ENCODE measurements at regions not wholly inside any gene's neighbourhood (a gene's known extent, or its start where the extent isn't known, plus 50 kb on each side); places are given as distances from the start of the nearest gene placed in this dataset.

GRCh38 chr2:126775300-126775985, 119.5 kb downstream of the GYPC start:
- DNase-seq, result no peak

- DNase-seq, result no peak
Measured at GRCh38 chr2:126776255-126776654, 120.3 kb downstream of the GYPC start.

- peak in 1 of 2 experiments; percentile 19 for DNase-seq
Measured at GRCh38 chr2:126776692-126777619, 121.0 kb downstream of the GYPC start.

- no peak for DNase-seq
Measured at GRCh38 chr2:126777620-126777978, 121.1 kb upstream of the TEX51 start.

DNA sequence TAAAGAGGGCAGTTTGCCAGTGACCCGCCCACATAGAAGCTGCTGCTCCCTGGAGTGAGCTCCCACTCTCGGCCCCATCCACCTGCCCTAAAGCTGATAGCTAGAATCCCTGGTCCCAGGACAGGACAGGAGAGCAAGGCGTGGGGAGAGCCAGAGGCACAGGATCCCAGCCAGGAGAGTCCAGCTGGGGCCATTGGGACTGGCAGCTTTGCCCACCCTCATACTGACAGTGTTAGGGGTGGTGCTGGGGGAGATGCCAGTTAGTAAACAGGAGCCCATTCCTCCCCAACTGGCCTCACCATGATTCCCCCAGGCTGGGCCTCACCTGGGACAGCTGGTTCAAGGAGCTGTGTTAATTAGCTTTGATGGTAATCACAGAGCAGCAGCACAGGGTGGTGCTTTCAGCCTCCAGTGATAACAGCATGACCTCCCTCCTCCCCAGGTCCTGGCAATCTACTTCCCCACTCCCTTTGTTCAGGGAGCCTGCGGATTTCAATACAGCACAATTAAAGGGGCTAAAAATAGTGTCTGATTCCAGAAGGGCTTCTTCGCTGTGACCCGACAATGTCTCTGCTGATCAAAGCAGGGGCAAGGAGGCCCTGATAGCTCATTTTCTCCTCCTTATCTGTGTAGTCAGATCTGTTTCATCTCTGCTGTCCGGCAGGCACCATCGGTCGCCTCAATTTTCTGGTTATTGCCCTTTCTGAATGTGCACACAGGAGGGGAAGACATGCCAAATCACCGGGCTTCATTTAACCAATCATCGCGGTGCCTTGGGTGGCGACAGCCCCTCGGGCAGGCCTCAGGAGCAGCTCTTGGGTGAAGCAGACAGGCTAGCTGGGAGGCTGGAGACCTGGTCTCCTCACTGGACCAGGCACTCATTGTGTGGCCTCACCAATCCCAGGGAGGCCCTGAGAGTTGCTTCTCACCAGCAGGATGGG, 119.9 kb upstream of the TEX51 start:
- no peak for DNase-seq

- DNase-seq, result no peak
Measured at GRCh38 chr2:126781206-126781605, 117.5 kb upstream of the TEX51 start.

- no peak for DNase-seq
Measured at GRCh38 chr2:126781806-126782205, 116.9 kb upstream of the TEX51 start.

DNA sequence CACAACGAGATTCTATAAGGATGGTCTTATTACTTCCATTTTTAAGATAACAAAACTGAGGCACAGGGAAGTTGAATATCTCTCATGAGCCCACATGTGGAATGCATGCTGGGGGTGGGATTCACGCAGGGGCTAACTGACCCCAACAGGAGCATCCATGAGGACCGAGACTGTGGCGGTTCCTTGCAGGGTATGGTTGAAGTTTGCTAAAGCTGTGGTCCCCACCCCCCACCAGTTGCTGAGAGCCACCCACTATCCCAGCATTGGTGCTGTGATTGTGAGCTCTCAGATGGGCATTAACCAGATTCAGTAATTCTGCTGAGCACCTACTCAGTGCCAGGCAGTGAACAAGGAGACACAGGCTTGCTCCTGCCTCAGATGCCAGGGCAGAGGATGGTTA, 116.0 kb upstream of the TEX51 start:
- no peak for DNase-seq

DNA sequence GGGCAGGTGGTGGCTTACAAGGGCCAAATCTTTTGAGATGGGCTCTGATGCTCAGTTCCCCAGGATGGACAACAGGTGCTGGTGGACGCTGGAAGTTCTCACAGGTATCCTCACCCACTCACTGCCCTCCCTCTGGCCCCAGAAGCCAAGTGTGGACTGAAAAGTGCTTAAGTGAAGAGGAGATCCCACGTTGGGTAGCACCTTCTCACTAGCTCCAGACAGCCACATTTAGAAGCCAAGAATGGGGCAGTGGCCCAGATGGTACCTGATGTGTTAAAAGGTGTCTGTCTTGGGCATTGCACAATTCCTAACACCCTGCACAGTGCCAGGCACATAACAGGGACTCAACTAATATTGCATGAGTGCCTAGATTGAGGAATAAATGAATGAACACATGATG, 115.3 kb upstream of the TEX51 start:
- no peak for DNase-seq

DNA sequence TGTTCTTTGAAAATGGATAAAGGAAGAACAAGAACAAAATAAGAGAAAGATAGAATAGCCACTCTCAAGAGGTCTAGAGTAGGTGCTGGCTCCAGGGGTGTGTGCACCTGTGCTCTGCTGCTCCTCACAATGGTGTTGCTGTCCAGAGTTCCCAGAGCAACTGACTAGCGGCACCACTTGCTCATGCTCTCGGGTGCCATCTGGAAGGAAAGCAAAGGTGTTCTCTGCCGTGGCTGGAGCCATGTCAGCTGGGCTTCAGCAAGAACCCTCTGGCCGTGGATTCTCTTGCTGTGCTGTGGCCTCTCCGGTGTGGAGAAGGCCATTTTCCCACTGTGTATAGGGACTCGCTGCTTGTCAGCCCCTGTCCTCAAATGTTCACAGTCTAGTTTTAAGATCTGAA, 114.6 kb upstream of the TEX51 start:
- DNase-seq, result no peak

GRCh38 chr2:126784621-126785020, 114.1 kb upstream of the TEX51 start:
- no peak for DNase-seq

GRCh38 chr2:126785236-126785635, 113.5 kb upstream of the TEX51 start:
- DNase-seq, result no peak

- no peak for DNase-seq
Measured at GRCh38 chr2:126785862-126786261, 112.8 kb upstream of the TEX51 start.

DNA sequence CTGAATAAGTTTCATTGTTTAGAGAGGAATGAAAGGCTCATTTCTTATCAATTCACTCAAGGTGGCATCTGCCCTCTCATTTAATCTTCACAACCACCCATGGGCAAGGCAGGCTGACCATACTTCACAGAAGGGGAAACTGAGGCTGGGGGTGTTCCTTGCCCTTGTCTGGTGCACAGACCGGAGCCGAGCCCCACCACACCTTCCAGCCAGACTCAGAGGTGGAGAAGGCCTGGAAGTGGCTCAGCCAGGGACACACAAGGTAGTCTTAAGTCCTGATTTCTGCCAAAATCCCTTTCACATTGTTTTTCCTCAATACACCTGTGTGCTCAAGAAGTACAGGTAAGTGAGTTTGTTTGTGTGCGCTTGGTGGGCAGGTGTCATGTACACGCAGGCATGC, 111.9 kb upstream of the TEX51 start:
- DNase-seq, result no peak

GRCh38 chr2:126787289-126787688, 111.4 kb upstream of the TEX51 start:
- DNase-seq, result no peak

DNA sequence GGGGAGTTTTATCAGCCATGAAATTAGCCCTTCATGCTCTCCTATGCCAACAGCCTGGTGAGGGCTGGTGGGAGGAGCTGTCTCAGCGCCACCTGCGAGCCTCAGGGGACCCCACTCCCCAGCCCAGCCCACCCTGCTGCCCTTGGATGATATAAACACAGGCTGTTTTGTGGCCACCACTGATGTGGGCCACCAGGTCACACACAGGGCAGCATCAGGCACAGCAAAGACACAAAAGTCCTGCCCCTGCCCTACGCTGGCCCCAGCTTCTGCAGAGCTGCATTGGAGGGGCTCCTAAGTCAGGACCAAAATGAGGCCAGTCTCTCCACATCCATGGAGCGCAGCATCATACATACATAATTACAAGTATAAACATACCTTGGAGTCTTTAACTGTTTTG, 110.6 kb upstream of the TEX51 start:
- no peak for DNase-seq

DNA sequence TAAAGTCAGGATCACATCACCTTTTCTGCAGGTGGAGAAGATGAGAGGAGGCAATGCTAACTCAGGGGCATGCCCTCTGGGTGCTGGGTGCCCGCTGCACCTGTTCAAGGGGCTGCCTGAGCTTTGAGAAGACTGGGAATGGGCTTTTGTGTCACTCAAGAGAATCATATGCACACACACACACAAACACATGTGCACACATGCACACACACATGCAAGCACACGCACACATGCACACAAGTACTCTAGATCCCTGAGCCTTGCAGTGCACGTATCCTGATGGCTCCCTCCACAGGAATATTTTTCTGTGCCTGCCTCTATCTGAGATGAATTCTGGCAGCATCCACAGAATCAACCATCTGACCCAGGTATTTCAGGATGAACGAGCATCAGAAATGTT, 110.0 kb upstream of the TEX51 start:
- DNase-seq, result no peak

GRCh38 chr2:126790987-126791780, 107.5 kb upstream of the TEX51 start:
- DNase-seq, result no peak

DNA sequence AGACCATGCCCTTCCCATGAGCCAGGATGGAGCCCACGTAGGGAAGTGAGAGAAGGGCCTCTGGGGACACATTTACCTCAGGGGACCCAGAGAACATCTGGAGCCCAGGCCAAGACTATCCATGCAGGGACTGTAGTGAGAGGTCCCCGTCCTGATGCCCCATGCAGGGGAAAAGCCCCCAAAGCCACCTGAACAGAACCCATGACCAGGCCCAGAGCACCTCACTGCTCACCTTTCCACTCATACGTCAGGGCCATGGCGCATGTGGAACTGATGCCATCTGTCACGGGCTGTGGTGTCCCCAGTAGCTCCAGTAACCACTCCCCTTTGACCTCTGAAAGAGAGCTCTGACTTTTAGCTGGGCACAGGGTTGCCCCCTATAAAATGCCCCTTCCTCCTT, 106.5 kb upstream of the TEX51 start:
- no peak for DNase-seq

GRCh38 chr2:126792993-126793392, 105.7 kb upstream of the TEX51 start:
- no peak for DNase-seq

- no peak for DNase-seq
Measured at GRCh38 chr2:126793885-126794613, 104.6 kb upstream of the TEX51 start.

- DNase-seq, result no peak
Measured at GRCh38 chr2:126795656-126796055, 103.0 kb upstream of the TEX51 start.
